BJ (cell line): ENCODE measurements at regions not wholly inside any gene's neighbourhood (a gene's known extent, or its start where the extent isn't known, plus 50 kb on each side); places are given as distances from the start of the nearest gene placed in this dataset.

ENCODE experiments used
- CTCF ChIA-PET: fragments of 350-600 bp; formaldehyde crosslinking; extraction: SDS; loops from one replicate; lab custom pipeline; 2021; ENCODE audit warnings: antibody characterized with exemption, inconsistent platforms; lab: Yijun Ruan, JAX
- POLR2A ChIA-PET: fragments of 300-600 bp; sonication (Branson Sonifier 250); formaldehyde crosslinking; extraction: SDS; loops from one replicate; lab custom pipeline; 2021; ENCODE audit warnings: antibody characterized with exemption; lab: Charles Lee
- DNase-seq: peaks from one replicate; pipeline ENCODE4 v3.0.0-alpha.2; 2011; ENCODE audit warnings: low read depth
- H3K27me3 ChIP-seq: 2 replicates; pipeline ENCODE4 v1.6.0; 2011; ENCODE audit warnings: low read length; ENCODE audit not compliant: control insufficient read depth, insufficient read depth
- H3K36me3 ChIP-seq: 2 replicates; pipeline ENCODE4 v1.5.1; 2011; ENCODE audit warnings: low read length; ENCODE audit not compliant: control insufficient read depth, insufficient read depth
- H3K4me3 ChIP-seq: 2 replicates; pipeline ENCODE4 v1.5.1; 2011; ENCODE audit warnings: low read depth, mild to moderate bottlenecking, control low read depth, low read length
- TF ChIP-seq, protein P1 (sequence below): IDR thresholded peaks from 2 replicates; pipeline ENCODE4 v1.5.1; 2011; ENCODE audit warnings: low read depth, mild to moderate bottlenecking, control low read depth, inconsistent platforms, low read length, moderate library complexity; ENCODE audit not compliant: insufficient read depth

DNA sequence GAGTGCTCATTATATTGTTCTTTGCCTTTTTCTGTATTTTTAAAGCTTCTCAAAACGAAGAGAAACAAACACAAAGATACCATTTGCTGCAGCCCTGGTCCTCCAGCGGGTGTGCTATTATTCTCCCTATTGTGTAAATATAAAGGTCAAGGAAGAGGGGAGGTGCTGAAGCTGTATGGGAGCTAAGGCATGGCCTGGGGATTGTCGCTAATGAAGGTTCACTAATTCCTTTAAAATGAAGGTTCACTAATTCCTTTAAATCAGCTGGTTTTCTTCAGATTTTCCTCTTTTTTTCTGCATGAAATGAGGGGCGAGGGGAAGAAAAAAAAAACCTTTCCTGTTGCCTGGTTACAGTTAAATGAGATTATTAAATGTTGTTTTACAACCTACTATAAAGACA is 74.5 kb upstream of the MAP1B start:
- TF ChIP-seq, protein P1, sequence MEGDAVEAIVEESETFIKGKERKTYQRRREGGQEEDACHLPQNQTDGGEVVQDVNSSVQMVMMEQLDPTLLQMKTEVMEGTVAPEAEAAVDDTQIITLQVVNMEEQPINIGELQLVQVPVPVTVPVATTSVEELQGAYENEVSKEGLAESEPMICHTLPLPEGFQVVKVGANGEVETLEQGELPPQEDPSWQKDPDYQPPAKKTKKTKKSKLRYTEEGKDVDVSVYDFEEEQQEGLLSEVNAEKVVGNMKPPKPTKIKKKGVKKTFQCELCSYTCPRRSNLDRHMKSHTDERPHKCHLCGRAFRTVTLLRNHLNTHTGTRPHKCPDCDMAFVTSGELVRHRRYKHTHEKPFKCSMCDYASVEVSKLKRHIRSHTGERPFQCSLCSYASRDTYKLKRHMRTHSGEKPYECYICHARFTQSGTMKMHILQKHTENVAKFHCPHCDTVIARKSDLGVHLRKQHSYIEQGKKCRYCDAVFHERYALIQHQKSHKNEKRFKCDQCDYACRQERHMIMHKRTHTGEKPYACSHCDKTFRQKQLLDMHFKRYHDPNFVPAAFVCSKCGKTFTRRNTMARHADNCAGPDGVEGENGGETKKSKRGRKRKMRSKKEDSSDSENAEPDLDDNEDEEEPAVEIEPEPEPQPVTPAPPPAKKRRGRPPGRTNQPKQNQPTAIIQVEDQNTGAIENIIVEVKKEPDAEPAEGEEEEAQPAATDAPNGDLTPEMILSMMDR: no peak
- Histone ChIP-seq H3K36me3 (no peaks in the 10 kb centered on the region), H3K27me3 (no peaks in the 10 kb centered on the region; the same call in 1 of the 2 replicates), H3K4me3 (no peak overlapping the region)
- POLR2A ChIA-PET: no interaction called here
- CTCF ChIA-PET: interaction anchor here (2.1 kb wide), 1 partner anchor 15 kb away, joined by 11 read pairs; no protein-coding TSS in a partner anchor
- no peak for DNase-seq

DNA sequence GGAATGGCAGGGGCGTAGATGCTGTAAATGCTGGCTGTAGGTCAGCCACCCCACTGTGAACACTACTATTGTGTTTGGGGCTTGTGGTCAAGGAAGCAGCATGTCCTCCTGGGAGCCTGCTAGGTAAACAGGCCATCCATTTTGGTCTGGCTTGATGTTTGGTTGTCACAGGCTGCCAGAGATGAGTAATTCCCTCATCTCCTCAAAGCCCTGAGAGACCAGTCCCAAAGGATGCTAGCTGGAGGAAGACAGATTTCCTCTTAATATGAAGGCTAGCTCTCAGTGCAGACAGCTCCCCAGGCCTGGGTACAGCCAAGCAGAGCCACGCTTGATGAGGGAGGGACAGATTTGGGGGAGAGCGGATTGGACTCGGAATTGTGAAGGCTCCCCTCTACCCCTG is 72.5 kb upstream of the MAP1B start:
- TF ChIP-seq, protein P1: no peak
- Histone ChIP-seq H3K4me3 (no peak overlapping the region), H3K27me3 (no peaks in the 10 kb centered on the region; the same call in 1 of the 2 replicates), H3K36me3 (no peaks in the 10 kb centered on the region)
- ChIA-PET CTCF (interaction anchor here (2.1 kb wide), 1 partner anchor 17 kb away, joined by 11 read pairs; no protein-coding TSS in a partner anchor), POLR2A (no interaction called here)
- DNase-seq: no peak

DNA sequence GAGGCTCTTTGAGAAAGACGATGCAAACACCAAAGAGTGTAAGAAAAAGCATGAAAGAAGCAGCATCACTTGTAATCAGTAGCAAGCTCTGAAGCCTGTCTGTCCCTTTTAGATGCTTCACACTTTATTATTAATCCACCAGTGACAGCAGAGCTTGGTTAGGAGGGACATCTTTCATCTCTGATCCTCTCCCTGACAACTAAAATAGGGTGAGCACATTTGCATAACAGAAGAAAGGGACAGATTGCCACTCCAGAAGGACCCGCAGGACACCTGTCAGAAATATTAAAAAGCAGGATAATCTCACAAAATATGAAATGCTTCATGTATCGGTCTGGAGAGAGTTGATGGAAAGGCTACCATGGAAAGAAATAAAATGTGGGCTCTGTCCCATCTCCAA is 71.4 kb upstream of the MAP1B start:
- no peak for DNase-seq
- Histone ChIP-seq H3K36me3 (no peaks in the 10 kb centered on the region), H3K27me3 (no peaks in the 10 kb centered on the region), H3K4me3 (no peak overlapping the region)
- TF ChIP-seq, protein P1: no peak
- POLR2A ChIA-PET: interaction anchor here (0.8 kb wide), 1 partner anchor 25 kb away, joined by 3 read pairs; no protein-coding TSS in a partner anchor
- CTCF ChIA-PET: interaction anchor here (2.2 kb wide), 1 partner anchor 17 kb away, joined by 5 read pairs; no protein-coding TSS in a partner anchor

DNA sequence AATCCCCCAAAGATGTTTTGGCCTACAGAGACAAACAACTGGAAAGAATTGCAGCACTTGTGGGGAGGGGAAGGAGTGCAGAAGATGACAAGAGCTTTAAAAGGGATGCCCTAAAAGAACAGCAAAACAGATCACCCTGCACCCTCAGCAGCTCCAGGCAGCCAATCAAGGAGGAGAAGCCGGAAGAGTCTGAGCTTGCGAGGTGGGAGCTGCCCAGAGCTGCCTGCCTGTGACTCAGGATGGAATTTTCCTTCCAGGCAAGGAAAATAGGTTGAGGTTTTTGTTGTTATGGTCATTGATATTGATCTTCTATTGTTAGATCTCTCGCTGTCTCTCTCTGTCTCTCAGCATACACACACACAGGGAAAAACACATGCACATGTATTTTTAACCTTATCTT is 70.3 kb upstream of the MAP1B start:
- POLR2A ChIA-PET: no interaction called here
- DNase-seq: no peak
- TF ChIP-seq, protein P1: no peak
- Histone ChIP-seq H3K4me3 (no peak overlapping the region), H3K27me3 (no peaks in the 10 kb centered on the region), H3K36me3 (no peaks in the 10 kb centered on the region)
- CTCF ChIA-PET: interaction anchor here (0.9 to 2.2 kb wide), 2 partner anchors 17 to 18 kb away, joined by 3 to 5 read pairs; no protein-coding TSS in a partner anchor

DNA sequence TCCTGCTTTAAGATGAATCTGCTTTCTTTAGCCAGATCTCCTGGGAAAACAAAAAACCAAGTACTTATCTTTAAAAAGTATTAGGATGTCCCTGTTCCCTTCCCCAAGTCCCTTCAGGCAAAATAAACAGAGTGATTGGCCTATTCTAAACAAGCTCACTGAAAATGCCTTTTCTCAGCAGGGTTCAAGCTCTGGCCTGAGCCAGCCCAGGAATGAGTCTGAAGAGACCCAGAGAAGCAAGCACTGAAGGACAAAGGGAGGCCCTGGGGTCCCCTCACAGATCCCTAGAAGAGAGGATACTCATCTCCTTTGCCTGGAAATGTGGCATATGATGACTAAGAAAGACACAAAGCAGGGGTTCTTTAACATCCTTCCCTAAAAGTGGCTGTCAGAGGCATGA is 66.8 kb upstream of the MAP1B start:
- Histone ChIP-seq H3K27me3 (peaks cover 1% of the 10 kb centered on the region; the same call in 1 of the 2 replicates), H3K36me3 (no peaks in the 10 kb centered on the region), H3K4me3 (no peak overlapping the region)
- ChIA-PET CTCF (interaction anchor here (0.7 kb wide), 1 partner anchor 23 kb away, joined by 3 read pairs; no protein-coding TSS in a partner anchor), POLR2A (no interaction called here)
- no peak for DNase-seq
- TF ChIP-seq, protein P1: no peak
